H1 (cell line): ENCODE measurements at regions not wholly inside any gene's neighbourhood (a gene's known extent, or its start where the extent isn't known, plus 50 kb on each side); places are given as distances from the start of the nearest gene placed in this dataset.

ENCODE experiments used
- CTCF ChIA-PET: fragments of 300-600 bp; sonication (Branson Sonifier 250); formaldehyde crosslinking; loops from one replicate; lab custom pipeline; 2021; ENCODE audit not compliant: partially characterized antibody; lab: Charles Lee
- POLR2A ChIA-PET: fragments of 300-600 bp; sonication (Branson Sonifier 250); formaldehyde crosslinking; loops from one replicate; lab custom pipeline; 2021; ENCODE audit warnings: inconsistent platforms; ENCODE audit not compliant: partially characterized antibody; lab: Charles Lee
- DNase-seq, 2 experiments: peaks; one replicate each; pipeline versions ENCODE4 v3.0.0 to v3.0.0-alpha.2; 2010 to 2022; ENCODE audit warnings: low spot score in 2 of 2, low read depth in 1 of 2, mixed read lengths in 1 of 2
- FAIRE-seq: peaks from 2 replicates; lab custom pipeline; 2011; peaks lifted over from hg19 to GRCh38; lab: Jason Lieb, UNC
- H2AFZ ChIP-seq: 2 replicates; pipeline ENCODE4 v1.8.1; 2012; ENCODE audit warnings: low read length, inconsistent platforms
- H2AK5ac ChIP-seq: 2 replicates; pipeline ENCODE4 v1.6.1; 2013; ENCODE audit warnings: low read depth, low read length
- H2BK120ac ChIP-seq: replicated peaks from 2 replicates; pipeline ENCODE3; 2013; ENCODE audit warnings: low read depth, low read length, inconsistent platforms
- H2BK12ac ChIP-seq: 2 replicates; pipeline ENCODE4 v1.6.1; 2013; ENCODE audit warnings: low read depth, low read length
- H2BK15ac ChIP-seq: 2 replicates; pipeline ENCODE4 v1.6.1; 2013; ENCODE audit warnings: low read length
- H2BK20ac ChIP-seq: 2 replicates; pipeline ENCODE4 v1.6.1; 2013; ENCODE audit warnings: low read length
- H2BK5ac ChIP-seq: 2 replicates; pipeline ENCODE4 v1.6.1; 2013; ENCODE audit warnings: low read depth, low read length
- H3K14ac ChIP-seq: 2 replicates; pipeline ENCODE4 v1.6.1; 2013; ENCODE audit warnings: inconsistent platforms; ENCODE audit not compliant: insufficient read length
- H3K18ac ChIP-seq: 2 replicates; pipeline ENCODE4 v1.6.1; 2013; ENCODE audit warnings: low read length; ENCODE audit errors: extremely low read depth
- H3K23ac ChIP-seq: 2 replicates; pipeline ENCODE4 v1.6.1; 2013; ENCODE audit warnings: inconsistent platforms; ENCODE audit not compliant: insufficient read length
- H3K23me2 ChIP-seq: 2 replicates; pipeline ENCODE4 v1.6.1; 2013; ENCODE audit warnings: low read depth, low read length
- H3K27ac ChIP-seq: 2 replicates; pipeline ENCODE4 v1.6.1; 2011; ENCODE audit warnings: low read depth, low read length, inconsistent platforms
- H3K27me3 ChIP-seq, 4 experiments: replicated peaks in 1 of 4; 1 replicate in 1 of 4; 2 replicates in 3 of 4; pipeline versions ENCODE4 v1.6.1 to v1.8.1; 2011 to 2013; ENCODE audit warnings: low read length in 3 of 4, mild to moderate bottlenecking in 3 of 4, inconsistent platforms in 2 of 4, mixed read lengths in 2 of 4, moderate library complexity in 1 of 4; ENCODE audit not compliant: control insufficient read depth in 3 of 4, insufficient read depth in 3 of 4; ENCODE audit errors: extremely low read depth in 1 of 4
- H3K36me3 ChIP-seq, 4 experiments: 2 replicates each; pipeline versions ENCODE4 v1.6.1 to v1.8.1; 2011 to 2013; ENCODE audit warnings: mild to moderate bottlenecking in 4 of 4, low read length in 3 of 4, moderate library complexity in 2 of 4, control low read depth in 1 of 4, inconsistent platforms in 1 of 4; ENCODE audit not compliant: insufficient read depth in 4 of 4, control insufficient read depth in 2 of 4
- H3K4ac ChIP-seq: replicated peaks from 2 replicates; pipeline ENCODE3; 2013; ENCODE audit warnings: low read length, low read depth, mixed read lengths, inconsistent platforms; ENCODE audit not compliant: insufficient read length
- H3K4me1 ChIP-seq, 4 experiments: replicated peaks in 1 of 4; 1 replicate in 1 of 4; 2 replicates in 3 of 4; pipeline versions ENCODE4 v1.6.1 to v1.8.1; 2011 to 2013; ENCODE audit warnings: low read length in 3 of 4, inconsistent platforms in 2 of 4, mixed read lengths in 1 of 4; ENCODE audit not compliant: insufficient read depth in 4 of 4, control insufficient read depth in 3 of 4
- H3K4me2 ChIP-seq, 2 experiments: 2 replicates each; pipeline versions ENCODE4 v1.6.1 to v1.8.1; 2011 to 2013; ENCODE audit warnings: low read depth in 2 of 2, low read length in 2 of 2, control low read depth in 1 of 2, inconsistent platforms in 1 of 2, mild to moderate bottlenecking in 1 of 2; ENCODE audit not compliant: insufficient read depth in 1 of 2
- H3K4me3 ChIP-seq, 4 experiments: fragments of 200-600, 300-600 bp in 1 of 4; sonication (generic), shearing (Covaris generic), sonication (Bioruptor Twin) in 1 of 4; 2 replicates each; pipeline versions ENCODE4 v1.5.1 to v1.8.1; 2011 to 2016; ENCODE audit warnings: low read length in 4 of 4, low read depth in 3 of 4, control low read depth in 2 of 4, inconsistent platforms in 2 of 4, mild to moderate bottlenecking in 2 of 4, mixed read lengths in 1 of 4, moderate library complexity in 1 of 4; ENCODE audit not compliant: insufficient read depth in 2 of 4; ENCODE audit errors: extremely low read depth in 1 of 4
- H3K56ac ChIP-seq: replicated peaks from 2 replicates; pipeline ENCODE3; 2013; ENCODE audit warnings: low read depth, mild to moderate bottlenecking, mixed read lengths, low read length, inconsistent platforms; ENCODE audit not compliant: insufficient read length
- H3K79me1 ChIP-seq: 2 replicates; pipeline ENCODE4 v1.6.1; 2013; ENCODE audit warnings: low read depth, low read length, control low read depth
- H3K79me2 ChIP-seq, 2 experiments: 2 replicates each; pipeline versions ENCODE4 v1.6.1 to v1.8.1; 2012 to 2013; ENCODE audit warnings: low read length in 2 of 2, mild to moderate bottlenecking in 2 of 2, inconsistent platforms in 1 of 2; ENCODE audit not compliant: insufficient read depth in 2 of 2, control insufficient read depth in 1 of 2
- H3K9ac ChIP-seq, 4 experiments: replicated peaks in 1 of 4; 1 replicate in 1 of 4; 2 replicates in 3 of 4; pipeline versions ENCODE4 v1.6.1 to v1.8.1; 2011 to 2013; ENCODE audit warnings: low read depth in 3 of 4, low read length in 3 of 4, control low read depth in 2 of 4, mild to moderate bottlenecking in 2 of 4, moderate library complexity in 2 of 4, inconsistent platforms in 1 of 4; ENCODE audit errors: extremely low read depth in 1 of 4
- H3K9me3 ChIP-seq, 2 experiments: 2 replicates each; pipeline versions ENCODE4 v1.6.1 to v1.8.1; 2012 to 2013; ENCODE audit warnings: mild to moderate bottlenecking in 2 of 2, moderate library complexity in 2 of 2, control low read depth in 1 of 2, inconsistent platforms in 1 of 2, low read depth in 1 of 2, low read length in 1 of 2, mixed read lengths in 1 of 2; ENCODE audit not compliant: insufficient read depth in 2 of 2
- H4K20me1 ChIP-seq, 2 experiments: replicated peaks in 1 of 2; 2 replicates each; pipeline versions ENCODE3 to v1.8.1; 2011 to 2013; ENCODE audit warnings: inconsistent platforms in 2 of 2, low read length in 2 of 2, mild to moderate bottlenecking in 1 of 2; ENCODE audit not compliant: insufficient read depth in 2 of 2, control insufficient read depth in 1 of 2
- H4K5ac ChIP-seq: 2 replicates; pipeline ENCODE4 v1.6.1; 2013; ENCODE audit warnings: low read length, low read depth, mixed read lengths, inconsistent platforms; ENCODE audit not compliant: insufficient read length
- H4K8ac ChIP-seq: 2 replicates; pipeline ENCODE4 v1.8.0; 2013; ENCODE audit warnings: mild to moderate bottlenecking, moderate library complexity, low read length, inconsistent platforms; ENCODE audit not compliant: insufficient read depth; ENCODE audit errors: extremely low read depth
- H4K91ac ChIP-seq: replicated peaks from 2 replicates; pipeline ENCODE3; 2013; ENCODE audit warnings: low read length, mixed read lengths, inconsistent platforms; ENCODE audit not compliant: insufficient read length
- EP300 ChIP-seq, 2 experiments: IDR thresholded peaks; 1 replicate in 1 of 2; 2 replicates in 1 of 2; pipeline ENCODE4 v1.6.1; 2011 to 2012; ENCODE audit warnings: low read depth in 2 of 2, low read length in 2 of 2, mild to moderate bottlenecking in 2 of 2, borderline replicate concordance in 1 of 2, inconsistent platforms in 1 of 2, moderate library complexity in 1 of 2
- WGBS, 2 experiments: shearing (Covaris generic) in 1 of 2; methylation state at CpG; one replicate each; pipeline versions ENCODE4 v1.1.6 to v1.1.7; 2013 to 2015; ENCODE audit warnings: low lambda C conversion rate in 2 of 2, mixed read lengths in 2 of 2, inconsistent platforms in 1 of 2, low coverage in 1 of 2, missing lambda C conversion rate in 1 of 2; ENCODE audit not compliant: insufficient replicate concordance in 2 of 2, insufficient coverage in 1 of 2, insufficient read length in 1 of 2; ENCODE audit errors: extremely low coverage in 1 of 2, missing lambda C conversion rate in 1 of 2; 5-methylcytosine and 5-hydroxymethylcytosine counted together

GRCh38 chr1:30366199-30366598 lies 357.2 kb downstream of the MATN1 start:
- no peak overlapping the region for H2AK5ac ChIP-seq
- H3K23me2 ChIP-seq, result peaks cover 1% of the 10 kb centered on the region
- no peak overlapping the region for H3K27ac ChIP-seq
- no peak overlapping the region for H3K18ac ChIP-seq
- H2BK12ac ChIP-seq, result no peak overlapping the region
- H3K14ac ChIP-seq, result no peak overlapping the region
- no peak overlapping the region for H2BK15ac ChIP-seq
- no peak overlapping the region for H3K23ac ChIP-seq
- H3K4me3 ChIP-seq, result no peak overlapping the region
- no peak overlapping the region for H3K4me2 ChIP-seq
- DNase-seq, result no peak
- CTCF ChIA-PET, result interaction anchor here (0.6 to 14.2 kb wide), 4 partner anchors 12 to 210 kb away, joined by 3 to 139 read pairs (median 5); no protein-coding TSS in a partner anchor
- no peaks in the 10 kb centered on the region for H3K9me3 ChIP-seq
- no peaks in the 10 kb centered on the region for H3K79me2 ChIP-seq
- H3K79me1 ChIP-seq, result no peaks in the 10 kb centered on the region
- H4K91ac ChIP-seq, result no peak overlapping the region
- H3K27me3 ChIP-seq, result no peaks in the 10 kb centered on the region; a peak in 1 of 7 replicates
- no peak overlapping the region for H3K56ac ChIP-seq
- H2BK120ac ChIP-seq, result no peak overlapping the region
- 92% methylated on average over 4 of the region's 4 CpGs; no CpG with 5 or more reads in 1 of the 2 experiments for WGBS, 2 experiments
- no peak overlapping the region for H2BK5ac ChIP-seq
- no peaks in the 10 kb centered on the region for H3K36me3 ChIP-seq
- H2AFZ ChIP-seq, result peak overlapping the region; percentile 52; the same call in 1 of the 2 replicates
- H2BK20ac ChIP-seq, result no peak overlapping the region
- no peak for FAIRE-seq
- peaks cover 0 to 3% (median 0%) of the 10 kb centered on the region in 4 experiments; a peak in 2 of 7 replicates for H3K4me1 ChIP-seq
- H3K4ac ChIP-seq, result no peak overlapping the region
- H4K8ac ChIP-seq, result no peak overlapping the region
- H3K9ac ChIP-seq, result no peak overlapping the region
- POLR2A ChIA-PET, result no interaction called here
- no peak overlapping the region for H4K5ac ChIP-seq
- H4K20me1 ChIP-seq, result no peaks in the 10 kb centered on the region
- TF ChIP-seq EP300 (IDR thresholded peaks at IDR 0.05; ENCODE audit: borderline replicate concordance in 1 of 2, low read depth in 2 of 2, low read length in 2 of 2), result no peak
